Osteoblast (primary cell): ENCODE measurements at regions not wholly inside any gene's neighbourhood (a gene's known extent, or its start where the extent isn't known, plus 50 kb on each side); places are given as distances from the start of the nearest gene placed in this dataset.

ENCODE experiments used
- DNase-seq: peaks from one replicate; pipeline ENCODE4 v3.0.0; 2011; ENCODE audit warnings: low spot score, mixed read lengths; ENCODE audit not compliant: insufficient read length; ENCODE audit errors: missing footprints
- H2AFZ ChIP-seq: 2 replicates; pipeline ENCODE4 v1.6.0; 2011; ENCODE audit warnings: mild to moderate bottlenecking, low read length
- H3K27ac ChIP-seq: 2 replicates; pipeline ENCODE4 v1.5.1; 2011; ENCODE audit warnings: mild to moderate bottlenecking, low read depth, low read length, moderate library complexity
- H3K27me3 ChIP-seq: 2 replicates; pipeline ENCODE4 v1.6.0; 2012; ENCODE audit warnings: mild to moderate bottlenecking, control low read depth, inconsistent platforms, low read length, moderate library complexity; ENCODE audit not compliant: insufficient read depth
- H3K36me3 ChIP-seq: 2 replicates; pipeline ENCODE4 v1.5.1; 2011; ENCODE audit warnings: mild to moderate bottlenecking, low read length, control low read depth, moderate library complexity; ENCODE audit not compliant: insufficient read depth
- H3K4me1 ChIP-seq: 2 replicates; pipeline ENCODE4 v1.5.1; 2011; ENCODE audit warnings: mild to moderate bottlenecking, low read length, control low read depth, moderate library complexity; ENCODE audit not compliant: insufficient read depth
- H3K4me2 ChIP-seq: 2 replicates; pipeline ENCODE4 v1.6.0; 2011; ENCODE audit warnings: mild to moderate bottlenecking, low read length; ENCODE audit not compliant: insufficient read depth
- H3K4me3 ChIP-seq: fragments of 200-600 bp; sonication (generic); 3 replicates; pipeline ENCODE4 v1.5.1; 2012; ENCODE audit warnings: mild to moderate bottlenecking, low read length, inconsistent platforms; ENCODE audit not compliant: insufficient read depth
- H3K79me2 ChIP-seq: 2 replicates; pipeline ENCODE4 v1.6.0; 2012; ENCODE audit warnings: mild to moderate bottlenecking, low read length, control low read depth, inconsistent platforms; ENCODE audit not compliant: insufficient read depth
- H3K9me3 ChIP-seq: 2 replicates; pipeline ENCODE4 v1.5.1; 2011; ENCODE audit warnings: low read depth, low read length, control low read depth
- H4K20me1 ChIP-seq: 2 replicates; pipeline ENCODE4 v1.6.0; 2012; ENCODE audit warnings: mild to moderate bottlenecking, low read length, control low read depth; ENCODE audit not compliant: insufficient read depth
- TF ChIP-seq, protein P1 (sequence below): IDR thresholded peaks from 2 replicates; pipeline ENCODE4 v1.5.1; 2011; ENCODE audit warnings: mild to moderate bottlenecking, low read depth, low read length, moderate library complexity; ENCODE audit errors: extremely low read depth

DNA sequence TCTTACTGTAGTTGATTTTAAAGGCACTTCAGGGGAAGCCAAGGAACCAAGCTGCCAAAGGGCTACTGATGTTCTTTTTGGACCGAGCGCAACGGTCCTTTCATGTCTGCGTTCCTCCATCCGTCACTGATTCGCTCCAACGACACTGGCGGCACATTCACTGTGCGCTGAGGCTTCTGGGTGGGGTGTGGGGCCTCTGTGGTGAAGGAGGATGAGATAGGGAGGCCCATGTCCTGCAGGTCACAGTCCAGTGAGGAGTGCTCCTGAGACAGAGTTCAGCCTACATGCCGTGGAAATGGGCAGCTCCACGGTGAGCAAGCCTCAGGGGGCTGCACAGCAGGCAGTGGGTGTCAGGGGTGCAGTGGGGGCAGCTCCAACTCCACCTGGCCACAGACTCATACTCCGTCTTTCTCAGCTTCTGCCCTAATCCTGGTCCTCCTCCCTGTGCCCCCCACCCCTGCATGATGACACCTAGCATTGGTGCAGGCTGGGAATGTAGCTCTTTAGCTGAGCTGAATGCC, 87.8 kb upstream of the SHANK2 start:
- H3K36me3 ChIP-seq: no peaks in the 10 kb centered on the region
- H3K4me3 ChIP-seq: no peak overlapping the region
- H3K79me2 ChIP-seq: no peaks in the 10 kb centered on the region
- H3K27ac ChIP-seq: no peak overlapping the region
- H3K4me2 ChIP-seq: no peak overlapping the region
- H3K27me3 ChIP-seq: peaks cover 34% of the 10 kb centered on the region
- no peaks in the 10 kb centered on the region for H3K9me3 ChIP-seq
- no peak for DNase-seq
- TF ChIP-seq, protein P1, sequence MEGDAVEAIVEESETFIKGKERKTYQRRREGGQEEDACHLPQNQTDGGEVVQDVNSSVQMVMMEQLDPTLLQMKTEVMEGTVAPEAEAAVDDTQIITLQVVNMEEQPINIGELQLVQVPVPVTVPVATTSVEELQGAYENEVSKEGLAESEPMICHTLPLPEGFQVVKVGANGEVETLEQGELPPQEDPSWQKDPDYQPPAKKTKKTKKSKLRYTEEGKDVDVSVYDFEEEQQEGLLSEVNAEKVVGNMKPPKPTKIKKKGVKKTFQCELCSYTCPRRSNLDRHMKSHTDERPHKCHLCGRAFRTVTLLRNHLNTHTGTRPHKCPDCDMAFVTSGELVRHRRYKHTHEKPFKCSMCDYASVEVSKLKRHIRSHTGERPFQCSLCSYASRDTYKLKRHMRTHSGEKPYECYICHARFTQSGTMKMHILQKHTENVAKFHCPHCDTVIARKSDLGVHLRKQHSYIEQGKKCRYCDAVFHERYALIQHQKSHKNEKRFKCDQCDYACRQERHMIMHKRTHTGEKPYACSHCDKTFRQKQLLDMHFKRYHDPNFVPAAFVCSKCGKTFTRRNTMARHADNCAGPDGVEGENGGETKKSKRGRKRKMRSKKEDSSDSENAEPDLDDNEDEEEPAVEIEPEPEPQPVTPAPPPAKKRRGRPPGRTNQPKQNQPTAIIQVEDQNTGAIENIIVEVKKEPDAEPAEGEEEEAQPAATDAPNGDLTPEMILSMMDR: no peak
- H2AFZ ChIP-seq: no peak overlapping the region
- H4K20me1 ChIP-seq: no peaks in the 10 kb centered on the region
- H3K4me1 ChIP-seq: peaks cover 7% of the 10 kb centered on the region

DNA sequence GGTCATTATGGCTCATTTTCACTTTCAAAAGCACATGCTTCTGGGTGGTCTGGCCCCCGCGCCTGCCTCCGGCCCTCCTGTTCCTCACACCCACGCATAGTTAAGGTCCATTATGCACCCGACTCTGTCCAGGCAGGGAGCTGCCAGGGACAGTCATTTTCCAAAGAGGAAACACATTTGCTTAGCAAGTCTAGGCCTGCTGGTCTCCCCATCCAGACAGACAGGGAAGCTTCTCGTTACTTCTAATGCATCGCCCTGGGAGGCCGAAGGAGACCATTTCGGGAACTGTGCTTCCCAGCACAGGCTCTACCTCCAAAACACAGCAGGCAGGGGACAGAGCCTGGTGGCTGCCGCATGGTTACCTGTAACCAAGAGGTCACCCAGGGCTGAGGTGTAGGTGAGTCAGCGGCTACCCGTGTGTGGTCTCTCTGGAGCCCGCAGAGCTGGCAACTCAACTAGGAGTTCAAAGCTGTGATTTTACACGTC, 87.1 kb upstream of the SHANK2 start:
- Histone ChIP-seq H3K4me3 (peak overlapping the region; percentile 34), H2AFZ (no peak overlapping the region), H3K4me1 (peaks cover 7% of the 10 kb centered on the region), H3K27ac (no peak overlapping the region), H3K4me2 (peak overlapping the region; percentile 58), H3K27me3 (peaks cover 37% of the 10 kb centered on the region), H3K79me2 (no peaks in the 10 kb centered on the region), H4K20me1 (no peaks in the 10 kb centered on the region), H3K36me3 (no peaks in the 10 kb centered on the region), H3K9me3 (no peaks in the 10 kb centered on the region)
- peak; percentile 85 for DNase-seq
- TF ChIP-seq, protein P1: no peak

GRCh38 chr11:71338801-71339395, 86.5 kb upstream of the SHANK2 start:
- no peak overlapping the region for H3K27ac ChIP-seq
- H3K36me3 ChIP-seq: no peaks in the 10 kb centered on the region
- H3K4me3 ChIP-seq: peak overlapping the region; percentile 34
- peak overlapping the region; percentile 58 for H3K4me2 ChIP-seq
- no peaks in the 10 kb centered on the region for H3K9me3 ChIP-seq
- DNase-seq: peak; percentile 84
- peaks cover 7% of the 10 kb centered on the region for H3K4me1 ChIP-seq
- no peaks in the 10 kb centered on the region for H3K79me2 ChIP-seq
- H2AFZ ChIP-seq: no peak overlapping the region
- H4K20me1 ChIP-seq: no peaks in the 10 kb centered on the region
- peaks cover 35% of the 10 kb centered on the region for H3K27me3 ChIP-seq
- TF ChIP-seq, protein P1: no peak

DNA sequence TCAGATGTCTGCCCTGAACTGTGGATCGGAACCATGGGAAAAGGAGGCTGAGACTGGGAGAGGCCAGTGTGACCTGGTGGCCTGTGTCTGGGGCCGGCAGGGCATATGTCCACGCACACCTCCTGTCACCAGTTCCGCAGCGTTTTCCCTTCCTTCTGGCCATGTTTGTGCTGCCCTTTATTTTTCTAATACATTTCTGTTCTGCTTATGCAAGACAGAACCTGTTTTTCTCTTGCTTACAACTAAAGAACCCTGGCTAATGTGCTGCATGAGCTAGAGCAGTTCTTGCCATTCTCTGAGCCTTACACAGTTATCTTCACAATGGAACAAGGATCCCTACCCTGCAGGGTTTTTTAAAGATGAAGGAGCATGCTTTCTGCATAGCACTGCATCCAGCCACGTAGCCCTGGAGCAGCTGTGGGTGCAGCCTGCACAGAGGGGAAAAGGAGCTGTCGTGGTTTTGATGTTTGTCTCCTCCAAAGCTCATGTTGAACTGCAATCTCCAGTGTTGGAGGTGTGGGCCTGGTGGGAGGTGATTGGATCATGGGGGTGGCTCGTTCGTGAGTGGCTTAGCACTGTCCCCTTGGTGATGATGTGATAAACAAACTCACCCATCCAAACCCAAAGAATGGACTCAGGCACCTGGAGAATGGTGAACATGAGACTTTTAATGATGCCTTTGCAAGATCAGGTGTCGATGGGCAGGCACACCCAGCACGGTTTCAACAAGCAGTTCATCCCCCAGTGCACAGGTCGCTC, 84.8 kb upstream of the SHANK2 start:
- H3K4me1 ChIP-seq: peaks cover 7% of the 10 kb centered on the region
- no peaks in the 10 kb centered on the region for H3K36me3 ChIP-seq
- H3K27ac ChIP-seq: no peak overlapping the region
- no peak overlapping the region for H3K4me2 ChIP-seq
- TF ChIP-seq, protein P1: no peak
- H2AFZ ChIP-seq: no peak overlapping the region
- H3K4me3 ChIP-seq: no peak overlapping the region
- peak; percentile 57 for DNase-seq
- peaks cover 30% of the 10 kb centered on the region for H3K27me3 ChIP-seq
- no peaks in the 10 kb centered on the region for H3K9me3 ChIP-seq
- H4K20me1 ChIP-seq: no peaks in the 10 kb centered on the region
- H3K79me2 ChIP-seq: no peaks in the 10 kb centered on the region
